GM12878 (cell line): ENCODE measurements at regions not wholly inside any gene's neighbourhood (a gene's known extent, or its start where the extent isn't known, plus 50 kb on each side); places are given as distances from the start of the nearest gene placed in this dataset.
"Not testable (repeated sequence)": the region's sequence is repeated elsewhere in the genome, so short reads cannot be mapped to it uniquely, and the experiment has no call there.

Source experiments
- ATAC-seq: fragments of 200-7000 bp; cut with Tn5 transposase; 3 replicates; pipeline ENCODE4 v1.9.1; 2020; ENCODE audit warnings: mild to moderate bottlenecking, moderate library complexity
- BruUV-seq: library from RNA; stranded (reverse); fragments of 400-500 nt; replicated peaks from 2 replicates; lab custom pipeline; 2021; lab: Mats Ljungman, UMichigan
- CTCF ChIA-PET: fragments of 300-600 bp; sonication (Branson Sonifier 250); formaldehyde crosslinking; extraction: SDS; loops from one replicate; lab custom pipeline; 2021; ENCODE audit warnings: inconsistent platforms; lab: Yijun Ruan, JAX
- POLR2A ChIA-PET: fragments of 350-600 bp; formaldehyde crosslinking; extraction: SDS; loops from one replicate; lab custom pipeline; 2021; ENCODE audit warnings: inconsistent platforms; lab: Charles Lee
- RAD21 ChIA-PET: fragments of 300-600 bp; sonication (Branson Sonifier 250); formaldehyde crosslinking; loops from one replicate; lab custom pipeline; 2023; ENCODE audit warnings: antibody characterized with exemption; ENCODE audit not compliant: unreplicated experiment; lab: Charles Lee
- SMC1A ChIA-PET: fragments of 300-600 bp; sonication (Branson Sonifier 250); formaldehyde crosslinking; loops from one replicate; lab custom pipeline; 2023; ENCODE audit not compliant: unreplicated experiment, uncharacterized antibody; lab: Charles Lee
- DNase-seq: peaks from one replicate; pipeline ENCODE4 v3.0.0-alpha.2; 2011; ENCODE audit warnings: low read depth, low spot score
- FAIRE-seq: peaks from 3 replicates; lab custom pipeline; 2011; peaks lifted over from hg19 to GRCh38; lab: Jason Lieb, UNC
- H2AFZ ChIP-seq: 2 replicates; pipeline ENCODE4 v1.6.0; 2011; ENCODE audit warnings: low read depth, low read length, control low read depth; ENCODE audit not compliant: control insufficient read depth
- H3K27ac ChIP-seq: 2 replicates; pipeline ENCODE4 v1.5.1; 2011; ENCODE audit warnings: control low read depth; ENCODE audit not compliant: control insufficient read depth, insufficient read depth
- H3K27me3 ChIP-seq, 2 experiments: replicated peaks in 1 of 2; 2 replicates each; pipeline versions ENCODE4 v1.6.0 to v1.6.1; 2011; ENCODE audit warnings: low read length in 1 of 2; ENCODE audit not compliant: control insufficient read depth in 2 of 2, insufficient read depth in 2 of 2
- H3K36me3 ChIP-seq, 2 experiments: 2 replicates each; pipeline ENCODE4 v1.5.1; 2011; ENCODE audit warnings: low read length in 1 of 2; ENCODE audit not compliant: control insufficient read depth in 2 of 2, insufficient read depth in 2 of 2
- H3K4me1 ChIP-seq: 2 replicates; pipeline ENCODE4 v1.6.1; 2011; ENCODE audit warnings: mild to moderate bottlenecking, low read length, moderate library complexity, mixed read lengths; ENCODE audit not compliant: control insufficient read depth, insufficient read depth
- H3K4me2 ChIP-seq: 2 replicates; pipeline ENCODE4 v1.6.0; 2011; ENCODE audit warnings: control low read depth; ENCODE audit not compliant: control insufficient read depth, insufficient read depth
- H3K4me3 ChIP-seq: fragments of 200-600 bp; sonication (generic); 2 replicates; pipeline ENCODE4 v1.5.1; 2016
- H3K79me2 ChIP-seq: 2 replicates; pipeline ENCODE4 v1.6.0; 2011; ENCODE audit warnings: low read length; ENCODE audit not compliant: control insufficient read depth, insufficient read depth
- H3K9ac ChIP-seq: 2 replicates; pipeline ENCODE4 v1.8.0; 2011; ENCODE audit warnings: low read length, control low read depth, mixed read lengths; ENCODE audit not compliant: control insufficient read depth, insufficient read depth
- H3K9me3 ChIP-seq: replicated peaks from 3 replicates; pipeline ENCODE4 v1.5.1; 2011; ENCODE audit warnings: mild to moderate bottlenecking, low read length; ENCODE audit not compliant: control insufficient read depth, insufficient read depth
- H4K20me1 ChIP-seq: 2 replicates; pipeline ENCODE4 v1.6.0; 2011; ENCODE audit not compliant: control insufficient read depth, insufficient read depth
- ASH2L ChIP-seq: fragments of 300-600, 200-600 bp; sonication (generic); IDR thresholded peaks from 2 replicates; pipeline ENCODE4 v1.6.1; 2017; ENCODE audit warnings: low read depth, mild to moderate bottlenecking, borderline replicate concordance
- EP300 ChIP-seq, 2 experiments: fragments of 150-350 bp in 1 of 2; IDR thresholded peaks; 2 replicates each; pipeline ENCODE4 v1.6.1; 2011 to 2012; ENCODE audit warnings: low read depth in 2 of 2, low read length in 2 of 2, borderline replicate concordance in 1 of 2, improper control_type of control experiment in 1 of 2, inconsistent platforms in 1 of 2; ENCODE audit not compliant: control insufficient read depth in 1 of 2
- ETV6 ChIP-seq, 2 experiments: fragments of 450-650 bp in 1 of 2; IDR thresholded peaks in 1 of 2; conservative IDR thresholded peaks in 1 of 2; 2 replicates each; pipeline ENCODE4 v1.6.1; 2014; ENCODE audit warnings: antibody characterized with exemption in 1 of 2, borderline replicate concordance in 1 of 2, low read depth in 1 of 2, mild to moderate bottlenecking in 1 of 2, moderate library complexity in 1 of 2
- FOXK2 ChIP-seq: fragments of 450-650 bp; IDR thresholded peaks from 2 replicates; pipeline ENCODE4 v1.6.1; 2017; ENCODE audit warnings: mild to moderate bottlenecking, moderate library complexity
- HDAC2 ChIP-seq: fragments of 200-600 bp; sonication (generic); IDR thresholded peaks from 2 replicates; pipeline ENCODE4 v1.6.1; 2017
- HDAC6 ChIP-seq: fragments of 200-600 bp; sonication (generic); IDR thresholded peaks from one replicate; pipeline ENCODE4 v1.8.0; 2017; ENCODE audit warnings: antibody characterized with exemption; ENCODE audit not compliant: unreplicated experiment
- HDGF ChIP-seq: fragments of 450-650 bp; IDR thresholded peaks from 2 replicates; pipeline ENCODE4 v1.6.1; 2016; ENCODE audit warnings: antibody characterized with exemption
- MXI1 ChIP-seq: fragments of 150-350 bp; IDR thresholded peaks from 2 replicates; pipeline ENCODE4 v1.6.1; 2011; ENCODE audit warnings: low read depth, mild to moderate bottlenecking, inconsistent platforms, low read length, improper control_type of control experiment
- RAD21 ChIP-seq: IDR thresholded peaks from 2 replicates; pipeline ENCODE4 v1.6.1; 2011; ENCODE audit warnings: mild to moderate bottlenecking, low read depth, low read length, moderate library complexity; ENCODE audit not compliant: insufficient read depth
- RELA ChIP-seq: fragments of 450-650 bp; IDR thresholded peaks from 2 replicates; pipeline ENCODE4 v1.8.0; 2014; ENCODE audit warnings: borderline replicate concordance; ENCODE audit not compliant: partially characterized antibody
- SMARCA5 ChIP-seq: fragments of 450-650 bp; IDR thresholded peaks from 2 replicates; pipeline ENCODE4 v1.6.1; 2017; ENCODE audit warnings: mild to moderate bottlenecking
- SUZ12 ChIP-seq: fragments of 200-600 bp; sonication (generic); IDR thresholded peaks from one replicate; pipeline ENCODE4 v1.6.1; 2018; ENCODE audit warnings: antibody characterized with exemption, mild to moderate bottlenecking; ENCODE audit not compliant: unreplicated experiment
- TBL1XR1 ChIP-seq: IDR thresholded peaks from 2 replicates; pipeline ENCODE4 v1.6.1; 2012; ENCODE audit warnings: low read depth, low read length, improper control_type of control experiment
- TCF3 ChIP-seq: IDR thresholded peaks from 2 replicates; pipeline ENCODE4 v1.6.1; 2012; ENCODE audit warnings: low read depth, mild to moderate bottlenecking, low read length, borderline replicate concordance; ENCODE audit not compliant: insufficient read depth
- WGBS: methylation state at CpG from one replicate; pipeline ENCODE4 v1.1.6; 2016; ENCODE audit warnings: low lambda C conversion rate; ENCODE audit not compliant: insufficient replicate concordance, insufficient coverage; ENCODE audit errors: missing lambda C conversion rate; 5-methylcytosine and 5-hydroxymethylcytosine counted together
- in situ Hi-C: fragments of 300-500 bp; cut with MboI; formaldehyde crosslinking; loops from 9 replicates; pipeline ENCODE4 v1.14.3; 2018; ENCODE audit warnings: mixed read lengths
- intact Hi-C: fragments of 100-400 bp; cut with micrococcal nuclease; formaldehyde crosslinking; loops from one replicate; pipeline ENCODE4 v1.14.2; 2022; ENCODE audit not compliant: unreplicated experiment
- TF ChIP-seq, protein P1 (sequence below): fragments of 450-650 bp; IDR thresholded peaks from 2 replicates; pipeline ENCODE4 v1.6.1; 2016; ENCODE audit warnings: mild to moderate bottlenecking
- TF ChIP-seq, protein P2 (sequence below): fragments of 450-650 bp; IDR thresholded peaks from 2 replicates; pipeline ENCODE4 v1.6.1; 2017; ENCODE audit warnings: mild to moderate bottlenecking

DNA sequence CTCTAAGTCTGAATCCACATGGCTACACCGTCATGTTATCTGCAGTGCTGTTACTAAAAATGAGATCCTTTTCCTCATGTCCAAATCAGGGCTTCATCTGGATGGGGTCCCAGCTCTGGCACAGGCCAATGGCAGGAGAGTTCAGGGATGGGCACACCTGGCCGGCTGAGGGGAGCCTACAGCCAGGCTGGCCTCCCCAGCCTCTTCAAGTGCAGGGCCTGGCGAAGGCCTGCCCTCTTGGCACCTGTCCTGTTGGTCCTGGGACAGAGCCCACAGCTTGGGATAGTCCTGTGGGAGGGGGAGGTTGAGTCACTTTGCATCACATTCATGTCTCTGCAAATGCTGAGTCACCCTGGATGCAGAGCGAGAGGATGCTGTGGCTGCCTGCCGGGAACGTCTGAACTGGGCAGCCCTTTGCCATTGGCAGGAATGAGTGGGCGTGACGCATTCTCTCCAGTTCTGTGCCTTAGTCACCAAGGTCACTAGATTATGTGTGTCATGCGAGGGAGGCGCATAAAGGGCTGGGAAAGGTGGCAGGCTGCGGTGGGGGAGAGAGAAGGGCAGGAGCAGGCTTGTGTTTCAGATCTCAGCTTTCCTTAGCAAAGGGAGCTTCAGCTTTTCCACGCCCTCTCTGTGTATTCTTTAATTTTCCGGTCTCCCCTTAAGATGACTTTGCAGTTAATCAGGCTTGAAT lies 223.2 kb upstream of the ECI2 start:
- CTCF ChIA-PET = no interaction called here
- Histone ChIP-seq H3K27me3 (no peaks in the 10 kb centered on the region; a peak in 1 of 4 replicates), H3K4me2 (no peak overlapping the region), H2AFZ (no peak overlapping the region), H3K36me3 (no peaks in the 10 kb centered on the region), H3K27ac (no peak overlapping the region), H3K4me1 (no peaks in the 10 kb centered on the region), H3K9ac (no peak overlapping the region), H3K79me2 (no peaks in the 10 kb centered on the region), H4K20me1 (no peaks in the 10 kb centered on the region), H3K9me3 (no peaks in the 10 kb centered on the region; the same call in 2 of the 3 replicates), H3K4me3 (no peak overlapping the region)
- POLR2A ChIA-PET = no interaction called here
- RAD21 ChIA-PET = no interaction called here
- SMC1A ChIA-PET = no interaction called here
- no TSS peak for BruUV-seq
- in situ Hi-C loops = no loop called here
- FAIRE-seq (no peak), DNase-seq (no peak), ATAC-seq (no peak)
- TF ChIP-seq SUZ12 = no peak
- no peak for TF ChIP-seq FOXK2
- TF ChIP-seq MXI1 = no peak
- TF ChIP-seq, protein P1, sequence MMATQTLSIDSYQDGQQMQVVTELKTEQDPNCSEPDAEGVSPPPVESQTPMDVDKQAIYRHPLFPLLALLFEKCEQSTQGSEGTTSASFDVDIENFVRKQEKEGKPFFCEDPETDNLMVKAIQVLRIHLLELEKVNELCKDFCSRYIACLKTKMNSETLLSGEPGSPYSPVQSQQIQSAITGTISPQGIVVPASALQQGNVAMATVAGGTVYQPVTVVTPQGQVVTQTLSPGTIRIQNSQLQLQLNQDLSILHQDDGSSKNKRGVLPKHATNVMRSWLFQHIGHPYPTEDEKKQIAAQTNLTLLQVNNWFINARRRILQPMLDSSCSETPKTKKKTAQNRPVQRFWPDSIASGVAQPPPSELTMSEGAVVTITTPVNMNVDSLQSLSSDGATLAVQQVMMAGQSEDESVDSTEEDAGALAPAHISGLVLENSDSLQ = no peak
- no peak for TF ChIP-seq ETV6 (conservative IDR thresholded peaks at IDR 0.05 in 1 of 2, IDR thresholded peaks at IDR 0.05 in 1 of 2; ENCODE audit: borderline replicate concordance in 1 of 2, low read depth in 1 of 2)
- TF ChIP-seq HDGF = no peak
- no peak for TF ChIP-seq TBL1XR1
- no peak for TF ChIP-seq HDAC6
- no peak for TF ChIP-seq TCF3
- no peak for TF ChIP-seq EP300 (IDR thresholded peaks at IDR 0.05; ENCODE audit: borderline replicate concordance in 1 of 2, control insufficient read depth in 1 of 2, low read depth in 2 of 2, low read length in 2 of 2)
- TF ChIP-seq, protein P2, sequence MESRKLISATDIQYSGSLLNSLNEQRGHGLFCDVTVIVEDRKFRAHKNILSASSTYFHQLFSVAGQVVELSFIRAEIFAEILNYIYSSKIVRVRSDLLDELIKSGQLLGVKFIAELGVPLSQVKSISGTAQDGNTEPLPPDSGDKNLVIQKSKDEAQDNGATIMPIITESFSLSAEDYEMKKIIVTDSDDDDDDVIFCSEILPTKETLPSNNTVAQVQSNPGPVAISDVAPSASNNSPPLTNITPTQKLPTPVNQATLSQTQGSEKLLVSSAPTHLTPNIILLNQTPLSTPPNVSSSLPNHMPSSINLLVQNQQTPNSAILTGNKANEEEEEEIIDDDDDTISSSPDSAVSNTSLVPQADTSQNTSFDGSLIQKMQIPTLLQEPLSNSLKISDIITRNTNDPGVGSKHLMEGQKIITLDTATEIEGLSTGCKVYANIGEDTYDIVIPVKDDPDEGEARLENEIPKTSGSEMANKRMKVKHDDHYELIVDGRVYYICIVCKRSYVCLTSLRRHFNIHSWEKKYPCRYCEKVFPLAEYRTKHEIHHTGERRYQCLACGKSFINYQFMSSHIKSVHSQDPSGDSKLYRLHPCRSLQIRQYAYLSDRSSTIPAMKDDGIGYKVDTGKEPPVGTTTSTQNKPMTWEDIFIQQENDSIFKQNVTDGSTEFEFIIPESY = no peak
- TF ChIP-seq RAD21 = no peak
- no peak for TF ChIP-seq RELA
- TF ChIP-seq HDAC2 = no peak
- no peak for TF ChIP-seq SMARCA5
- TF ChIP-seq ASH2L = no peak
- WGBS = 22% methylated on average over 13 of the region's 13 CpGs
- intact Hi-C loops = no loop called here

DNA sequence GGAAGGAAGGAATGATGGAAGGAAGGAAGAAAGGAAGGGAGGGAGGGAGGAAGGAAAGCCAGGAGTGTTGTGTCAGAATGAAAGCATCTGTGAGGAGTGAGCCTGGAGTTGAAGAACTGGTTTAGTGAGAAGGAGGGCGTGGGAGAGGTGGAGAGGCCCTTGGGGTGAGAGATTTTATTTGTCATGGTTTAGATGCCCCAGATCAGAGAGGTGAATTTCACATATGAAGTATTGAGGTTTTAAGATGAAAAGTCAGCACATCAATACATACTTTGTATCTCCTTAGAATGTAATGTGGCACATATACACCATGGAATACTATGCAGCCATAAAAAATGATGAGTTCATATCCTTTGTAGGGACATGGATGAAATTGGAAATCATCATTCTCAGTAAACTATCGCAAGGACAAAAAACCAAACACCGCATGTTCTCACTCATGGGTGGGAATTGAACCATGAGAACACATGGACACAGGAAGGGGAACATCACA lies 222.3 kb upstream of the ECI2 start:
- POLR2A ChIA-PET, H3K4me3 ChIP-seq, H3K36me3 ChIP-seq, H3K9ac ChIP-seq, H4K20me1 ChIP-seq, FAIRE-seq, H3K79me2 ChIP-seq, RAD21 ChIA-PET, H2AFZ ChIP-seq, H3K4me2 ChIP-seq, BruUV-seq, H3K27me3 ChIP-seq, in situ Hi-C loops, ATAC-seq, intact Hi-C loops, SMC1A ChIA-PET, H3K27ac ChIP-seq, DNase-seq, H3K9me3 ChIP-seq, H3K4me1 ChIP-seq: not testable (repeated sequence)
- CTCF ChIA-PET = interaction anchor here (0.7 kb wide), 1 partner anchor 516 kb away, joined by 3 read pairs; no protein-coding TSS in a partner anchor
- 43% methylated on average over 3 of the region's 3 CpGs for WGBS
